IMR-90 (cell line): ENCODE measurements at regions not wholly inside any gene's neighbourhood (a gene's known extent, or its start where the extent isn't known, plus 50 kb on each side); places are given as distances from the start of the nearest gene placed in this dataset.

Experiments
- ATAC-seq: fragments of 200-7000 bp; cut with Tn5 transposase; 2 replicates; pipeline ENCODE4 v1.9.1; 2020; ENCODE audit warnings: low read depth, mild to moderate bottlenecking, moderate library complexity
- BruUV-seq: library from RNA; stranded (reverse); fragments of 400-500 nt; replicated peaks from 2 replicates; lab custom pipeline; 2021; lab: Mats Ljungman, UMichigan
- CTCF ChIA-PET: fragments of 300-600 bp; formaldehyde crosslinking; extraction: SDS; loops from one replicate; lab custom pipeline; 2021; ENCODE audit warnings: antibody characterized with exemption; lab: Yijun Ruan, JAX
- POLR2A ChIA-PET: fragments of 300-600 bp; sonication (Branson Sonifier 250); formaldehyde crosslinking; loops from one replicate; lab custom pipeline; 2022; ENCODE audit warnings: antibody characterized with exemption; ENCODE audit not compliant: unreplicated experiment; lab: Charles Lee
- DNase-seq: peaks from one replicate; pipeline ENCODE4 v3.0.0; 2013
- H2AFZ ChIP-seq: replicated peaks from 2 replicates; pipeline ENCODE3; 2013; ENCODE audit warnings: low read length, mild to moderate bottlenecking; ENCODE audit not compliant: poor library complexity
- H2AK5ac ChIP-seq: 2 replicates; pipeline ENCODE4 v1.6.1; 2013; ENCODE audit warnings: low read depth, low read length, inconsistent platforms
- H2AK9ac ChIP-seq: replicated peaks from 2 replicates; pipeline ENCODE3; 2013; ENCODE audit warnings: mild to moderate bottlenecking, low read depth, low read length, moderate library complexity; ENCODE audit not compliant: poor library complexity
- H2BK120ac ChIP-seq: 2 replicates; pipeline ENCODE4 v1.6.1; 2013; ENCODE audit warnings: low read depth, low read length, inconsistent platforms
- H2BK15ac ChIP-seq: 3 replicates; pipeline ENCODE4 v1.6.1; 2013; ENCODE audit warnings: low read depth, low read length, inconsistent platforms
- H2BK20ac ChIP-seq: 2 replicates; pipeline ENCODE4 v1.6.1; 2013; ENCODE audit warnings: low read depth, mild to moderate bottlenecking, inconsistent platforms, low read length, moderate library complexity
- H2BK5ac ChIP-seq: 2 replicates; pipeline ENCODE4 v1.6.1; 2013; ENCODE audit warnings: mild to moderate bottlenecking, low read depth, low read length, inconsistent platforms; ENCODE audit not compliant: poor library complexity, severe bottlenecking
- H3K14ac ChIP-seq: replicated peaks from 2 replicates; pipeline ENCODE4 v1.6.1; 2013; ENCODE audit warnings: low read depth, low read length, inconsistent platforms
- H3K18ac ChIP-seq: 2 replicates; pipeline ENCODE4 v1.6.1; 2013; ENCODE audit warnings: low read depth, low read length, control low read depth
- H3K23ac ChIP-seq: 2 replicates; pipeline ENCODE4 v1.6.1; 2013; ENCODE audit warnings: low read depth, low read length, inconsistent platforms
- H3K27ac ChIP-seq: 2 replicates; pipeline ENCODE4 v1.5.1; 2013; ENCODE audit warnings: mild to moderate bottlenecking, control low read depth, low read length; ENCODE audit not compliant: insufficient read depth
- H3K27me3 ChIP-seq: 2 replicates; pipeline ENCODE4 v1.6.1; 2013; ENCODE audit warnings: low read length; ENCODE audit not compliant: control insufficient read depth, insufficient read depth
- H3K36me3 ChIP-seq: 2 replicates; pipeline ENCODE4 v1.6.1; 2013; ENCODE audit warnings: low read length, mixed read lengths; ENCODE audit not compliant: control insufficient read depth, insufficient read depth
- H3K4ac ChIP-seq: 2 replicates; pipeline ENCODE4 v1.6.1; 2013; ENCODE audit warnings: low read depth, low read length, inconsistent platforms
- H3K4me1 ChIP-seq: 2 replicates; pipeline ENCODE4 v1.6.1; 2013; ENCODE audit warnings: low read length, mixed read lengths; ENCODE audit not compliant: control insufficient read depth, insufficient read depth
- H3K4me2 ChIP-seq: 2 replicates; pipeline ENCODE4 v1.6.1; 2013; ENCODE audit warnings: low read depth, mild to moderate bottlenecking, control low read depth, low read length, moderate library complexity
- H3K4me3 ChIP-seq: 2 replicates; pipeline ENCODE4 v1.5.1; 2013; ENCODE audit warnings: low read depth, mild to moderate bottlenecking, control low read depth, low read length, moderate library complexity; ENCODE audit not compliant: insufficient read depth
- H3K56ac ChIP-seq: 2 replicates; pipeline ENCODE4 v1.6.1; 2013; ENCODE audit warnings: low read length, inconsistent platforms; ENCODE audit not compliant: insufficient read depth; ENCODE audit errors: extremely low read depth
- H3K79me1 ChIP-seq, 2 experiments: 2 replicates each; pipeline ENCODE4 v1.6.1; 2013; ENCODE audit warnings: low read length in 2 of 2, inconsistent platforms in 1 of 2, low read depth in 1 of 2
- H3K9ac ChIP-seq: 2 replicates; pipeline ENCODE4 v1.6.1; 2013; ENCODE audit warnings: low read depth, low read length, control low read depth
- H3K9me1 ChIP-seq: 2 replicates; pipeline ENCODE4 v1.6.1; 2013; ENCODE audit warnings: low read length, inconsistent platforms; ENCODE audit not compliant: insufficient read depth
- H3K9me3 ChIP-seq: 2 replicates; pipeline ENCODE4 v1.6.1; 2013; ENCODE audit warnings: low read length; ENCODE audit not compliant: control insufficient read depth, insufficient read depth
- H4K20me1 ChIP-seq: 2 replicates; pipeline ENCODE4 v1.6.1; 2013; ENCODE audit warnings: low read length, inconsistent platforms; ENCODE audit not compliant: insufficient read depth
- H4K5ac ChIP-seq: 2 replicates; pipeline ENCODE4 v1.6.1; 2013; ENCODE audit warnings: mild to moderate bottlenecking, low read depth, low read length, control low read depth
- H4K8ac ChIP-seq, 2 experiments: 2 replicates each; pipeline ENCODE4 v1.6.1; 2013; ENCODE audit warnings: low read depth in 2 of 2, low read length in 2 of 2, control low read depth in 1 of 2, inconsistent platforms in 1 of 2
- H4K91ac ChIP-seq: 2 replicates; pipeline ENCODE4 v1.6.1; 2013; ENCODE audit warnings: low read depth, low read length, inconsistent platforms; ENCODE audit not compliant: insufficient read depth
- BHLHE40 ChIP-seq: fragments of 150-350 bp; IDR thresholded peaks from 2 replicates; pipeline ENCODE4 v1.6.1; 2016; ENCODE audit warnings: mild to moderate bottlenecking, low read depth, low read length
- CEBPB ChIP-seq: IDR thresholded peaks from 2 replicates; pipeline ENCODE4 v1.6.1; 2012; ENCODE audit warnings: low read depth, low read length, improper control_type of control experiment
- CHD1 ChIP-seq: IDR thresholded peaks from 2 replicates; pipeline ENCODE4 v1.6.1; 2012; ENCODE audit warnings: low read depth, low read length, improper control_type of control experiment
- CTCF ChIP-seq: conservative IDR thresholded peaks from 2 replicates; pipeline ENCODE4 v1.5.1; 2012; ENCODE audit warnings: mild to moderate bottlenecking, low read depth, low read length, improper control_type of control experiment
- ELK1 ChIP-seq: fragments of 150-350 bp; IDR thresholded peaks from 2 replicates; pipeline ENCODE4 v1.6.1; 2016; ENCODE audit warnings: low read depth, mild to moderate bottlenecking, low read length, moderate library complexity, borderline replicate concordance
- FOS ChIP-seq: fragments of 150-350 bp; IDR thresholded peaks from 2 replicates; pipeline ENCODE4 v1.6.1; 2016; ENCODE audit warnings: low read depth, low read length
- MAFK ChIP-seq: IDR thresholded peaks from 2 replicates; pipeline ENCODE4 v1.6.1; 2012; ENCODE audit warnings: low read depth, low read length, improper control_type of control experiment
- MAZ ChIP-seq: IDR thresholded peaks from 2 replicates; pipeline ENCODE4 v1.6.1; 2012; ENCODE audit warnings: low read depth, mild to moderate bottlenecking, low read length, improper control_type of control experiment, moderate library complexity, borderline replicate concordance
- MXI1 ChIP-seq: IDR thresholded peaks from 2 replicates; pipeline ENCODE4 v1.6.1; 2012; ENCODE audit warnings: low read depth, mild to moderate bottlenecking, low read length, moderate library complexity, borderline replicate concordance
- NFE2L2 ChIP-seq: fragments of 150-350 bp; IDR thresholded peaks from 2 replicates; pipeline ENCODE4 v1.6.1; 2016; ENCODE audit warnings: low read depth, mild to moderate bottlenecking, low read length
- POLR2A ChIP-seq: IDR thresholded peaks from 2 replicates; pipeline ENCODE4 v1.6.1; 2012; ENCODE audit warnings: mild to moderate bottlenecking, low read depth, low read length
- RAD21 ChIP-seq: IDR thresholded peaks from 2 replicates; pipeline ENCODE4 v1.6.1; 2012; ENCODE audit warnings: low read length, improper control_type of control experiment
- RCOR1 ChIP-seq: IDR thresholded peaks from 2 replicates; pipeline ENCODE4 v1.6.1; 2012; ENCODE audit warnings: mild to moderate bottlenecking, low read length, improper control_type of control experiment; ENCODE audit not compliant: insufficient replicate concordance
- RFX5 ChIP-seq: IDR thresholded peaks from 2 replicates; pipeline ENCODE4 v1.8.0; 2012; ENCODE audit warnings: low read depth, mild to moderate bottlenecking, low read length, moderate library complexity
- SMC3 ChIP-seq: fragments of 150-350 bp; IDR thresholded peaks from 2 replicates; pipeline ENCODE4 v1.6.1; 2016; ENCODE audit warnings: low read depth, mild to moderate bottlenecking, antibody characterized with exemption, low read length, moderate library complexity
- dilution Hi-C: fragments of 300-500 bp; cut with HindIII; formaldehyde crosslinking; loops from one replicate; pipeline ENCODE4 v1.14.3; 2018; ENCODE audit warnings: low sequenced_read_pairs; ENCODE audit not compliant: unreplicated experiment
- in situ Hi-C: fragments of 300-500 bp; cut with MboI; formaldehyde crosslinking; loops from 3 replicates; pipeline ENCODE4 v1.14.3; 2019; ENCODE audit warnings: low sequenced_read_pairs, inconsistent platforms, mixed read lengths
- intact Hi-C: fragments of 100-400 bp; cut with micrococcal nuclease; formaldehyde crosslinking; loops from 2 replicates; pipeline ENCODE4 v1.10.0; 2022
- TF ChIP-seq, protein P1 (sequence below): fragments of 150-350 bp; IDR thresholded peaks from 2 replicates; pipeline ENCODE4 v1.6.1; 2017; ENCODE audit warnings: mild to moderate bottlenecking, antibody characterized with exemption, low read length, low read depth

- no peak overlapping the region for H2AFZ ChIP-seq
- no peak overlapping the region; the same call in 1 of the 2 replicates for H2AK5ac ChIP-seq
- peak overlapping the region; percentile 19; the same call in 1 of the 2 replicates for H4K91ac ChIP-seq
- peak overlapping the region; percentile 34; the same call in 1 of the 2 replicates for H3K4ac ChIP-seq
- H3K9me3 ChIP-seq, result no peaks in the 10 kb centered on the region
- H3K4me2 ChIP-seq, result no peak overlapping the region
- ChIA-PET CTCF (no interaction called here), POLR2A (interaction anchor here (0.6 kb wide), 1 partner anchor 1043 kb away, joined by 11 read pairs; no protein-coding TSS in a partner anchor)
- H2BK15ac ChIP-seq, result peak overlapping the region; percentile 26; the same call in 1 of the 3 replicates
- ATAC-seq, result 0 out of 2 replicates have a peak, but pooled peaks have one; percentile 35
- H3K27me3 ChIP-seq, result no peaks in the 10 kb centered on the region
- H2AK9ac ChIP-seq, result no peak overlapping the region
- in situ Hi-C loops (no loop called here), intact Hi-C loops (no loop called here), dilution Hi-C loops (no loop called here)
- 0 out of 2 replicates have a peak overlapping the region, but pooled peaks have one; percentile 1 for H3K18ac ChIP-seq
- no TSS peak for BruUV-seq
- H3K79me1 ChIP-seq, result no peaks in the 10 kb centered on the region
- H2BK120ac ChIP-seq, result peak overlapping the region; percentile 43
- H4K20me1 ChIP-seq, result no peaks in the 10 kb centered on the region
- no peak overlapping the region for H3K9ac ChIP-seq
- no peak overlapping the region for H3K23ac ChIP-seq
- TF ChIP-seq CTCF, result no peak
- TF ChIP-seq, protein P1, sequence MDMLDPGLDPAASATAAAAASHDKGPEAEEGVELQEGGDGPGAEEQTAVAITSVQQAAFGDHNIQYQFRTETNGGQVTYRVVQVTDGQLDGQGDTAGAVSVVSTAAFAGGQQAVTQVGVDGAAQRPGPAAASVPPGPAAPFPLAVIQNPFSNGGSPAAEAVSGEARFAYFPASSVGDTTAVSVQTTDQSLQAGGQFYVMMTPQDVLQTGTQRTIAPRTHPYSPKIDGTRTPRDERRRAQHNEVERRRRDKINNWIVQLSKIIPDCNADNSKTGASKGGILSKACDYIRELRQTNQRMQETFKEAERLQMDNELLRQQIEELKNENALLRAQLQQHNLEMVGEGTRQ, result no peak
- no peak for TF ChIP-seq RAD21
- no peak for TF ChIP-seq ELK1
- no peak for TF ChIP-seq MXI1
- no peak for TF ChIP-seq MAZ
- no peak for TF ChIP-seq FOS
- no peak for TF ChIP-seq SMC3
- TF ChIP-seq RCOR1, result no peak
- no peak for TF ChIP-seq RFX5
- no peak for TF ChIP-seq POLR2A
- no peak for TF ChIP-seq NFE2L2
- no peak for TF ChIP-seq BHLHE40
- no peak for TF ChIP-seq CHD1
- TF ChIP-seq MAFK, result no peak
- no peak for TF ChIP-seq CEBPB
- H3K14ac ChIP-seq, result peak overlapping the region; percentile 58; the same call in 1 of the 2 replicates
- peak overlapping the region in 1 of 2 experiments; percentile 26; a peak in 1 of 4 replicates for H4K8ac ChIP-seq
- no peak overlapping the region for H3K56ac ChIP-seq
- peak; percentile 58 for DNase-seq
- no peaks in the 10 kb centered on the region for H3K36me3 ChIP-seq
- no peak overlapping the region for H3K4me3 ChIP-seq
- no peak overlapping the region for H4K5ac ChIP-seq
- peak overlapping the region; percentile 8; the same call in 1 of the 2 replicates for H2BK20ac ChIP-seq
- no peak overlapping the region for H3K27ac ChIP-seq
- H2BK5ac ChIP-seq, result no peak overlapping the region
- peaks cover 10% of the 10 kb centered on the region; the same call in 1 of the 2 replicates for H3K4me1 ChIP-seq
- H3K9me1 ChIP-seq, result peaks cover 3% of the 10 kb centered on the region; the same call in 1 of the 2 replicates
Observed at GRCh38 chr5:39780347-39780746, 355.6 kb upstream of the DAB2 start.
